Stimulated activated CD4-positive, alpha-beta T cell treated with anti-CD3 and anti-CD28 coated beads, Interleukin-15, amount 100 ng/mL, for 24 hours (primary cell): ENCODE measurements at regions not wholly inside any gene's neighbourhood (a gene's known extent, or its start where the extent isn't known, plus 50 kb on each side); places are given as distances from the start of the nearest gene placed in this dataset.
"Not testable (repeated sequence)": the region's sequence is repeated elsewhere in the genome, so short reads cannot be mapped to it uniquely, and the experiment has no call there.

Experiments
- DNase-seq: peaks from one replicate; pipeline ENCODE4 v3.0.0-alpha.2; 2020

- DNase-seq = no peak
These were observed 399.3 kb upstream of the MYT1L start for GRCh38 chr2:2730301-2730833.

- no peak for DNase-seq
These were observed 398.2 kb upstream of the MYT1L start for GRCh38 chr2:2729246-2729645.

GRCh38 chr2:2728635-2729034 is 397.6 kb upstream of the MYT1L start:
- DNase-seq = no peak

GRCh38 chr2:2727876-2728511 is 396.9 kb upstream of the MYT1L start:
- no peak for DNase-seq

GRCh38 chr2:2726163-2726562 is 395.1 kb upstream of the MYT1L start:
- no peak for DNase-seq

- no peak for DNase-seq
These were observed 392.0 kb upstream of the MYT1L start for GRCh38 chr2:2723064-2723463.

- no peak for DNase-seq
These were observed 390.3 kb upstream of the MYT1L start for GRCh38 chr2:2721296-2721835.

- DNase-seq = not testable (repeated sequence)
These were observed 389.7 kb upstream of the MYT1L start for GRCh38 chr2:2720806-2721205.

GRCh38 chr2:2720351-2720750 is 389.3 kb upstream of the MYT1L start:
- no peak for DNase-seq

GRCh38 chr2:2719781-2720180 is 388.7 kb upstream of the MYT1L start:
- DNase-seq = no peak

- no peak for DNase-seq
These were observed 387.9 kb upstream of the MYT1L start for GRCh38 chr2:2719015-2719414.

- DNase-seq = no peak
These were observed 386.3 kb upstream of the MYT1L start for GRCh38 chr2:2717406-2717805.

GRCh38 chr2:2716771-2717170 is 385.7 kb upstream of the MYT1L start:
- DNase-seq = no peak

- DNase-seq = no peak
These were observed 384.2 kb upstream of the MYT1L start for GRCh38 chr2:2715036-2715818.

GRCh38 chr2:2714408-2714807 is 383.3 kb upstream of the MYT1L start:
- no peak for DNase-seq

- no peak for DNase-seq
These were observed 378.3 kb upstream of the MYT1L start for GRCh38 chr2:2709431-2709770.

- no peak for DNase-seq
These were observed 377.7 kb upstream of the MYT1L start for GRCh38 chr2:2708575-2709430.

- no peak for DNase-seq
These were observed 376.3 kb upstream of the MYT1L start for GRCh38 chr2:2707206-2707991.

GRCh38 chr2:2706306-2706705 is 375.2 kb upstream of the MYT1L start:
- no peak for DNase-seq

- no peak for DNase-seq
These were observed 374.8 kb upstream of the MYT1L start for GRCh38 chr2:2705871-2706270.

- DNase-seq = no peak
These were observed 373.5 kb upstream of the MYT1L start for GRCh38 chr2:2704428-2705090.
